ENCODE measurements at regions not wholly inside any gene's neighbourhood (a gene's known extent, or its start where the extent isn't known, plus 50 kb on each side); places are given as distances from the start of the nearest gene placed in this dataset.

GRCh38 chr3:177429771-177430170 lies 232.5 kb upstream of the TBL1XR1 start:
- no peak overlapping the region for H2AFZ ChIP-seq (ENCODE audit: low read depth, low read length)
- TF ChIP-seq, protein P1, sequence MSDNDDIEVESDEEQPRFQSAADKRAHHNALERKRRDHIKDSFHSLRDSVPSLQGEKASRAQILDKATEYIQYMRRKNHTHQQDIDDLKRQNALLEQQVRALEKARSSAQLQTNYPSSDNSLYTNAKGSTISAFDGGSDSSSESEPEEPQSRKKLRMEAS (IDR thresholded peaks at IDR 0.05; ENCODE audit: insufficient read depth, insufficient read length): no peak
- TF ChIP-seq JUN (IDR thresholded peaks at IDR 0.05; ENCODE audit: borderline replicate concordance, insufficient read depth, insufficient read length, low read depth) (no peak), POLR2AphosphoS5 (IDR thresholded peaks at IDR 0.05; ENCODE audit: insufficient read depth, low read depth, low read length) (no peak), EZH2 (IDR thresholded peaks at IDR 0.05; ENCODE audit: borderline replicate concordance, low read depth, low read length, severe bottlenecking) (no peak), POLR2A (IDR thresholded peaks at IDR 0.05; ENCODE audit: low read depth, low read length) (no peak), FOS (IDR thresholded peaks at IDR 0.05; ENCODE audit: borderline replicate concordance, insufficient read depth, low read length) (no peak), GATA2 (IDR thresholded peaks at IDR 0.05; ENCODE audit: insufficient read depth, insufficient read length, low read depth, low read length) (no peak), MYC (IDR thresholded peaks at IDR 0.05; ENCODE audit: low read depth, low read length) (no peak)
- TF ChIP-seq, protein P2, sequence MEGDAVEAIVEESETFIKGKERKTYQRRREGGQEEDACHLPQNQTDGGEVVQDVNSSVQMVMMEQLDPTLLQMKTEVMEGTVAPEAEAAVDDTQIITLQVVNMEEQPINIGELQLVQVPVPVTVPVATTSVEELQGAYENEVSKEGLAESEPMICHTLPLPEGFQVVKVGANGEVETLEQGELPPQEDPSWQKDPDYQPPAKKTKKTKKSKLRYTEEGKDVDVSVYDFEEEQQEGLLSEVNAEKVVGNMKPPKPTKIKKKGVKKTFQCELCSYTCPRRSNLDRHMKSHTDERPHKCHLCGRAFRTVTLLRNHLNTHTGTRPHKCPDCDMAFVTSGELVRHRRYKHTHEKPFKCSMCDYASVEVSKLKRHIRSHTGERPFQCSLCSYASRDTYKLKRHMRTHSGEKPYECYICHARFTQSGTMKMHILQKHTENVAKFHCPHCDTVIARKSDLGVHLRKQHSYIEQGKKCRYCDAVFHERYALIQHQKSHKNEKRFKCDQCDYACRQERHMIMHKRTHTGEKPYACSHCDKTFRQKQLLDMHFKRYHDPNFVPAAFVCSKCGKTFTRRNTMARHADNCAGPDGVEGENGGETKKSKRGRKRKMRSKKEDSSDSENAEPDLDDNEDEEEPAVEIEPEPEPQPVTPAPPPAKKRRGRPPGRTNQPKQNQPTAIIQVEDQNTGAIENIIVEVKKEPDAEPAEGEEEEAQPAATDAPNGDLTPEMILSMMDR (IDR thresholded peaks at IDR 0.05; ENCODE audit: extremely low read depth in 1 of 2, insufficient read depth in 1 of 2, low read depth in 1 of 2, low read length in 2 of 2): no peak
- no peaks in the 10 kb centered on the region for H3K9me3 ChIP-seq (replicated peaks; ENCODE audit: control insufficient read depth, insufficient read depth, low read length)
- no peak overlapping the region for H3K27ac ChIP-seq (ENCODE audit: insufficient read depth, low read depth, low read length)
- ChIA-PET CTCF (interaction anchor here (1.1 to 1.5 kb wide), 2 partner anchors 18 to 25 kb away, joined by 3 to 5 read pairs; no protein-coding TSS in a partner anchor), POLR2A (no interaction called here)
- BruUV-seq (replicated peaks): no TSS peak
- H3K4me3 ChIP-seq (replicated peaks in 1 of 3; ENCODE audit: insufficient read depth in 1 of 3, low read depth in 1 of 3, low read length in 3 of 3): no peak overlapping the region
- intact Hi-C loops (cut with micrococcal nuclease) (loop anchor here (5.0 kb wide), 1 partner anchor 232 kb away; the partner anchor contains the start of gene TBL1XR1), dilution Hi-C loops (cut with MboI; ENCODE audit: extremely low pct_ligation_motif_present, low sequenced_read_pairs) (no loop called here)
- no peaks in the 10 kb centered on the region for H3K36me3 ChIP-seq (ENCODE audit: control insufficient read depth in 2 of 2, extremely low read depth in 1 of 2, insufficient read depth in 2 of 2, low read length in 2 of 2)
- no peak overlapping the region for H3K9ac ChIP-seq (replicated peaks; ENCODE audit: extremely low read depth, insufficient read depth, low read length)
- no peaks in the 10 kb centered on the region for H4K20me1 ChIP-seq (replicated peaks; ENCODE audit: control insufficient read depth, extremely low read depth, insufficient read depth, low read length)
- no peaks in the 10 kb centered on the region for H3K27me3 ChIP-seq (ENCODE audit: control insufficient read depth in 2 of 2, insufficient read depth in 2 of 2, low read length in 2 of 2)
- no peak overlapping the region for H3K4me2 ChIP-seq (ENCODE audit: insufficient read depth, low read length)
- FAIRE-seq (no peak), DNase-seq (ENCODE audit: low read depth, low spot score) (no peak)
- H3K9me1 ChIP-seq (replicated peaks; ENCODE audit: control insufficient read depth, extremely low read depth, insufficient read depth, low read length): no peaks in the 10 kb centered on the region
- peaks cover 2% of the 10 kb centered on the region for H3K4me1 ChIP-seq (ENCODE audit: control insufficient read depth, extremely low read depth, insufficient read depth, low read length)
- no peaks in the 10 kb centered on the region for H3K79me2 ChIP-seq (ENCODE audit: control insufficient read depth, insufficient read depth, low read length)
